ENCODE measurements at regions not wholly inside any gene's neighbourhood (a gene's known extent, or its start where the extent isn't known, plus 50 kb on each side); places are given as distances from the start of the nearest gene placed in this dataset.

- no peak for TF ChIP-seq CUX1 (IDR thresholded peaks at IDR 0.05; ENCODE audit: insufficient replicate concordance, low read depth, low read length)
- no peak for TF ChIP-seq E2F4 (IDR thresholded peaks at IDR 0.05; ENCODE audit: low read depth, low read length)
- TF ChIP-seq CEBPB (IDR thresholded peaks at IDR 0.05; ENCODE audit: borderline replicate concordance in 1 of 2, low read depth in 2 of 2, low read length in 2 of 2): no peak
- TF ChIP-seq FOS (IDR thresholded peaks at IDR 0.05; ENCODE audit: borderline replicate concordance, extremely low read depth, insufficient read length): no peak
- TF ChIP-seq HDGF (IDR thresholded peaks at IDR 0.05): no peak
- TF ChIP-seq PKNOX1 (IDR thresholded peaks at IDR 0.05): no peak
- TF ChIP-seq BMI1 (IDR thresholded peaks at IDR 0.05; ENCODE audit: borderline replicate concordance): no peak
- no peak for TF ChIP-seq RAD51 (IDR thresholded peaks at IDR 0.05)
- TF ChIP-seq HDAC6 (IDR thresholded peaks at IDR 0.05; ENCODE audit: unreplicated experiment): no peak
Measured at GRCh38 chr5:67816456-67816855, 399.1 kb upstream of the PIK3R1 start (continued).
